NB4 (cell line): ENCODE measurements at regions not wholly inside any gene's neighbourhood (a gene's known extent, or its start where the extent isn't known, plus 50 kb on each side); places are given as distances from the start of the nearest gene placed in this dataset.

ENCODE experiments used
- CTCF ChIP-seq: IDR thresholded peaks from one replicate; pipeline ENCODE4 v1.5.1; 2012; ENCODE audit warnings: low read depth, low read length
- POLR2A ChIP-seq: IDR thresholded peaks from 2 replicates; pipeline ENCODE4 v1.6.1; 2011; ENCODE audit warnings: mild to moderate bottlenecking; ENCODE audit not compliant: insufficient read length; ENCODE audit errors: extremely low read depth

GRCh38 chrX:109840585-109840984, 107.5 kb upstream of the ACSL4 start:
- TF ChIP-seq POLR2A = no peak
- TF ChIP-seq CTCF = no peak
